ENCODE measurements at regions not wholly inside any gene's neighbourhood (a gene's known extent, or its start where the extent isn't known, plus 50 kb on each side); places are given as distances from the start of the nearest gene placed in this dataset.

DNA sequence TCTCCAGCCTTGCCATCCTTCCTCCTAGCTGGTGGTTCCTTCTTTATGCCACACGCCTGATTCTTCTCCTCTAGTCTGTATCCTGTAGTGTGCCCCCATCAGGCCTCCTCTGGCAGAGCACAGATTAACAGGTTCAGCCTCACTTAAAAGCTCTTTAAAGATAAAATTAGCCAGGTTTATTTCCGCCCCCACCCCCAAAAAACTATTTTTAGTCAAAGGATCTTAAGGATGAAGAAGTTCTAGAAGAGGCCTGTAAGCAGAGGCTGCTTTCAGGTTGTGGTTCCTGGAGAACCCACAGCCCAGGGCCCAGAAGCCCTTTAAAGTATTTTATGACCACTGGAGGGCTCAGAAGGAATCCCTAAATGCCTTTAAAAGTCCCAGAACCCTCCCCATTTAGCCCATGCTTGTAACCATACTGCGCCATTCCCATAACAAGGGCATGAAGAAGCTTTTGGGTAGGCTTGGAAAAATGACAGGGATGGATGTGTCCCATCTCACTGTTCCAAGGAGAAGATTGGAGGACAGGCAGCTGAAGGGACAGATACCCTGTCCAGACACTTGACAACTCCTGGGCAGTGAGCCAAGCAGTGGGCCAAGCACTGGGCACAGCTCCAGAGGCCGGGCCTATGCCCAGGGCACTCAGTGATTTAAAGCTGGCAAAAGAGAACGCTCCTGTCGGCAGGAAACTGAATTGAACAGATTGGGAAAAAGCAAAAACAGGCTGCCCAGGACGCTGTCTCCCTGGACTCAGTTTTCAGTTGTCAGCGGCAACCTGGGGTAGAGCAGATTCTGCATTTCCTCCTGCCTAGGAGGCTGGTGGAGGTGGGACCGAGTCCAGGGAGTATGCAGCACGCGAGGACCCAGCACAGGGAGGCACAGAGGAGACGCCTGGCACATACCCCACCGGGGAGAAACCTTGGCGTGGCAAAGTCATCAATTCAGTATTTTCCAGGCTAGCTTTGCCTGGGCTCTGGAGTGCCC, 106.3 kb upstream of the SSBP2 start:
- Mint-ChIP-seq H3K36me3 (ENCODE audit: low read depth) (no peaks in the 10 kb centered on the region), H3K9me3 (no peaks in the 10 kb centered on the region), H3K27ac (peak overlapping the region in 2 of 3 experiments; percentile 15 to 60), H3K4me3 (no peak overlapping the region), H3K27me3 (ENCODE audit: low read depth) (no peaks in the 10 kb centered on the region), H3K4me1 (peaks cover 53% of the 10 kb centered on the region)
- TF ChIP-seq, protein P1, sequence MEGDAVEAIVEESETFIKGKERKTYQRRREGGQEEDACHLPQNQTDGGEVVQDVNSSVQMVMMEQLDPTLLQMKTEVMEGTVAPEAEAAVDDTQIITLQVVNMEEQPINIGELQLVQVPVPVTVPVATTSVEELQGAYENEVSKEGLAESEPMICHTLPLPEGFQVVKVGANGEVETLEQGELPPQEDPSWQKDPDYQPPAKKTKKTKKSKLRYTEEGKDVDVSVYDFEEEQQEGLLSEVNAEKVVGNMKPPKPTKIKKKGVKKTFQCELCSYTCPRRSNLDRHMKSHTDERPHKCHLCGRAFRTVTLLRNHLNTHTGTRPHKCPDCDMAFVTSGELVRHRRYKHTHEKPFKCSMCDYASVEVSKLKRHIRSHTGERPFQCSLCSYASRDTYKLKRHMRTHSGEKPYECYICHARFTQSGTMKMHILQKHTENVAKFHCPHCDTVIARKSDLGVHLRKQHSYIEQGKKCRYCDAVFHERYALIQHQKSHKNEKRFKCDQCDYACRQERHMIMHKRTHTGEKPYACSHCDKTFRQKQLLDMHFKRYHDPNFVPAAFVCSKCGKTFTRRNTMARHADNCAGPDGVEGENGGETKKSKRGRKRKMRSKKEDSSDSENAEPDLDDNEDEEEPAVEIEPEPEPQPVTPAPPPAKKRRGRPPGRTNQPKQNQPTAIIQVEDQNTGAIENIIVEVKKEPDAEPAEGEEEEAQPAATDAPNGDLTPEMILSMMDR (IDR thresholded peaks at IDR 0.05; ENCODE audit: unreplicated experiment in 3 of 3): peak in 2 of 3 experiments; percentile 8 to 13

DNA sequence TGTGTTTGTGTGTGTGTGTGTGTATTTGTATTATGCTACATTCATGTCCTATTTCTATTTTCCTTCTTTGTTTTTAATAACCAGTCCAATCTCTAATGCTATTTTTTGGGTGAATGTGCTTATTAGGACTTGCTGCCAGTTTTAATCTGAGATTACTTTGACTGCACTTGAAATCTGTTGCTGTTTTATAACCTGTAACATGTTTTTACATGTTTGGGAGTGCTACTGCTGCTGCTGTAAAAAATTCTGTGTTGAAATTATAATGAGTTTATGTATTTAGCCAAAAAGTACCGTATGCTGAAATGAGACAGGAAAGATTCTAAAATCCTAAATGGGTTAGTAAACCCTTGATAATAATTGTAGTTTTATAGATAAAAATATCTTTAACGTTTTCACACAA, 104.7 kb upstream of the SSBP2 start:
- peak overlapping the region in 1 of 3 experiments; percentile 32 for H3K4me3 Mint-ChIP-seq
- H3K4me1 Mint-ChIP-seq: peaks cover 67% of the 10 kb centered on the region
- no peaks in the 10 kb centered on the region for H3K27me3 Mint-ChIP-seq (ENCODE audit: low read depth)
- TF ChIP-seq, protein P1 (IDR thresholded peaks at IDR 0.05; ENCODE audit: unreplicated experiment in 3 of 3): no peak
- peak overlapping the region; percentile 7 to 100 (median 64) for H3K27ac Mint-ChIP-seq
- H3K36me3 Mint-ChIP-seq (ENCODE audit: low read depth): no peaks in the 10 kb centered on the region
- no peaks in the 10 kb centered on the region for H3K9me3 Mint-ChIP-seq

DNA sequence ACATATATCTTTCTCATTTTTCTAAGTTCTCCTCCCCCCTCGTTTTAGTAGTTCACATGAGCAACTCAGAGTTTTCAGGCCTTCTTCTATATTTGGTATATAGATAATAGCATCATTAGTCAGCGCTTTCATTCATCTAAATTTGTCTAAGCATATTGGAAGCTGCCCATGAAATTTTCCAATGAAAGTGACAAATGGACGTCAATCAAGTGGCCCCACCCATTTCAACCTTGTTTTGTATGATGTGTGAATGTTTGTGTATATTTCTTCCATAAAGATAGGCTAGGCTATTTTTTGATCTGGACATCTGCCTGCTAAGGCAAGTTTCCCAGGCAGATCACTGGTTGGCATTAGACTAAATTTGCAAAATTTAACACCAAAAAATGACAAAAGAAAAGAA, 104.0 kb upstream of the SSBP2 start:
- Mint-ChIP-seq H3K9me3 (no peaks in the 10 kb centered on the region), H3K4me3 (peak overlapping the region in 2 of 3 experiments; percentile 18 to 24), H3K27ac (peak overlapping the region; percentile 71 to 100 (median 78)), H3K36me3 (ENCODE audit: low read depth) (no peaks in the 10 kb centered on the region), H3K4me1 (peaks cover 74% of the 10 kb centered on the region), H3K27me3 (ENCODE audit: low read depth) (no peaks in the 10 kb centered on the region)
- TF ChIP-seq, protein P1 (IDR thresholded peaks at IDR 0.05; ENCODE audit: unreplicated experiment in 3 of 3): no peak

DNA sequence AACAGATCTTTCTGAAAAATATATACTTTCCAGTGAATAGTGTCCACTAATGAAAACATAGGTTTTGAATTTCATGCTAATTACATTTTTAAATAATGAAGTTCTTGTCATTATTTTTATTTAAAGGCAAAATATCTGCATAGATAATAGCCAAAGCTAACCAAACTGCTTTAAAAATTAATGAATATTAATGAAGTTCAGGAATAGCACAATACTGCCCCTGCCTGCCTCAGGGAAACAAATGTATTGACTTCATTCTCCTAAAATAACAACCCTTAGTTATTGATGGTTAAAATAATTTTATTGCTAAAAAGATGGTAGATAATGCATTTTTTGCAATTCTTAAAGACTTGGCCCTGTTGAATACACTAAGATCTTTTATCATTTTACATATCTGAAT, 103.6 kb upstream of the SSBP2 start:
- peak overlapping the region in 2 of 3 experiments; percentile 18 to 24 for H3K4me3 Mint-ChIP-seq
- no peaks in the 10 kb centered on the region for H3K36me3 Mint-ChIP-seq (ENCODE audit: low read depth)
- TF ChIP-seq, protein P1 (IDR thresholded peaks at IDR 0.05; ENCODE audit: unreplicated experiment in 3 of 3): no peak
- H3K27ac Mint-ChIP-seq: peak overlapping the region; percentile 71 to 100 (median 100)
- no peaks in the 10 kb centered on the region for H3K9me3 Mint-ChIP-seq
- peaks cover 78% of the 10 kb centered on the region for H3K4me1 Mint-ChIP-seq
- H3K27me3 Mint-ChIP-seq (ENCODE audit: low read depth): no peaks in the 10 kb centered on the region

DNA sequence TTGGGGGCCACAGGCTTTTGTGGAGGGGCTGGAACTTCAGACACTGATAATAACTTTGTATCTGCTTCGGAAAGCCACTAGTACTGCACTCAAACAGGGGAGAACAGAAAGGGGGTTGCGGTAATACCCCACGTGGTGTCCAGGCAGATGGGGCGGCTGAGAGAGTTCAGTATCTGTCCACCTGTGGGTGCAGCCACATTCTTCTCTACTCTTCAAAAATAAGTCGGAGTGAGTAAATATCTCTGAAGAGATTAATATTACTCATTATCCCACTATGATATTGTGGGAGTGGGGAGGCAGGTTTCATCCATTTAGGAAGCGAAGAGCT, 102.1 kb upstream of the SSBP2 start:
- Mint-ChIP-seq H3K36me3 (ENCODE audit: low read depth) (no peaks in the 10 kb centered on the region), H3K4me3 (peak overlapping the region; percentile 88 to 95 (median 89)), H3K9me3 (no peaks in the 10 kb centered on the region), H3K27me3 (ENCODE audit: low read depth) (no peaks in the 10 kb centered on the region), H3K4me1 (peaks cover 90% of the 10 kb centered on the region), H3K27ac (peak overlapping the region; percentile 100)
- TF ChIP-seq, protein P1 (IDR thresholded peaks at IDR 0.05; ENCODE audit: unreplicated experiment in 3 of 3): no peak
